HG03439 (cell line): ENCODE measurements at regions not wholly inside any gene's neighbourhood (a gene's known extent, or its start where the extent isn't known, plus 50 kb on each side); places are given as distances from the start of the nearest gene placed in this dataset.
A peak's percentile ranks its signal among the peaks of the same experiment; 100 is the strongest.
"Not testable (repeated sequence)": the region's sequence is repeated elsewhere in the genome, so short reads cannot be mapped to it uniquely, and the experiment has no call there.

Source experiments
- ATAC-seq: cut with Tn5 transposase; IDR thresholded peaks from one replicate; pipeline ENCODE4 v1.9.1; 2021; ENCODE audit warnings: mild to moderate bottlenecking, moderate library complexity; ENCODE audit not compliant: unreplicated experiment

GRCh38 chr2:111439237-111439636, 318.5 kb downstream of the BCL2L11 start:
- ATAC-seq = not testable (repeated sequence)

- not testable (repeated sequence) for ATAC-seq
These were observed 320.9 kb downstream of the BCL2L11 start for GRCh38 chr2:111441614-111442013.

- ATAC-seq = not testable (repeated sequence)
These were observed 322.2 kb downstream of the BCL2L11 start for GRCh38 chr2:111442767-111443454.

- ATAC-seq = not testable (repeated sequence)
These were observed 323.8 kb downstream of the BCL2L11 start for GRCh38 chr2:111444516-111444915.

- not testable (repeated sequence) for ATAC-seq
These were observed 324.6 kb downstream of the BCL2L11 start for GRCh38 chr2:111445191-111445929.

GRCh38 chr2:111445941-111446340, 325.2 kb downstream of the BCL2L11 start:
- ATAC-seq = not testable (repeated sequence)

- not testable (repeated sequence) for ATAC-seq
These were observed 326.8 kb downstream of the BCL2L11 start for GRCh38 chr2:111447482-111447881.

GRCh38 chr2:111448796-111449195, 328.1 kb downstream of the BCL2L11 start:
- ATAC-seq = not testable (repeated sequence)

- not testable (repeated sequence) for ATAC-seq
These were observed 329.8 kb downstream of the BCL2L11 start for GRCh38 chr2:111450526-111450925.

GRCh38 chr2:111451692-111452199, 331.0 kb downstream of the BCL2L11 start:
- peak; percentile 15 for ATAC-seq

GRCh38 chr2:111452208-111452607, 331.5 kb downstream of the BCL2L11 start:
- peak; percentile 73 for ATAC-seq

- ATAC-seq = not testable (repeated sequence)
These were observed 332.6 kb downstream of the BCL2L11 start for GRCh38 chr2:111453308-111453707.

- not testable (repeated sequence) for ATAC-seq
These were observed 333.1 kb downstream of the BCL2L11 start for GRCh38 chr2:111453816-111454215.

- ATAC-seq = peak; percentile 60
These were observed 333.7 kb downstream of the BCL2L11 start for GRCh38 chr2:111454404-111454803.

- not testable (repeated sequence) for ATAC-seq
These were observed 334.6 kb downstream of the BCL2L11 start for GRCh38 chr2:111455016-111456015.

GRCh38 chr2:111457191-111457590, 336.5 kb downstream of the BCL2L11 start:
- ATAC-seq = not testable (repeated sequence)

- ATAC-seq = not testable (repeated sequence)
These were observed 340.2 kb downstream of the BCL2L11 start for GRCh38 chr2:111460901-111461300.

- not testable (repeated sequence) for ATAC-seq
These were observed 341.1 kb downstream of the BCL2L11 start for GRCh38 chr2:111461831-111462230.

- ATAC-seq = not testable (repeated sequence)
These were observed 341.9 kb downstream of the BCL2L11 start for GRCh38 chr2:111462572-111462971.

GRCh38 chr2:111463238-111463848, 342.6 kb downstream of the BCL2L11 start:
- not testable (repeated sequence) for ATAC-seq
